Activated naive CD4-positive, alpha-beta T cell treated with anti-CD3 and anti-CD28 coated beads for 36 hours (primary cell): ENCODE measurements at regions not wholly inside any gene's neighbourhood (a gene's known extent, or its start where the extent isn't known, plus 50 kb on each side); places are given as distances from the start of the nearest gene placed in this dataset.
A peak's percentile ranks its signal among the peaks of the same experiment; 100 is the strongest.
"Not testable (repeated sequence)": the region's sequence is repeated elsewhere in the genome, so short reads cannot be mapped to it uniquely, and the experiment has no call there.

Experiments used
- CTCF ChIA-PET: fragments of 350-600 bp; sonication (Branson Sonifier 250); formaldehyde crosslinking; loops from one replicate; lab custom pipeline; 2021; ENCODE audit warnings: antibody characterized with exemption; lab: Charles Lee
- DNase-seq: peaks from one replicate; pipeline ENCODE4 v3.0.0-alpha.2; 2020
- H3K27ac Mint-ChIP-seq: one replicate; pipeline ENCODE4 v1.8.0; 2021; ENCODE audit warnings: mild to moderate bottlenecking, mixed read lengths
- H3K27me3 Mint-ChIP-seq: one replicate; pipeline ENCODE4 v1.8.0; 2021; ENCODE audit warnings: low read depth, mixed read lengths
- H3K36me3 Mint-ChIP-seq: one replicate; pipeline ENCODE4 v1.8.0; 2021; ENCODE audit warnings: low read depth, mixed read lengths
- H3K4me1 Mint-ChIP-seq: one replicate; pipeline ENCODE4 v1.8.0; 2021; ENCODE audit warnings: low read depth, mixed read lengths
- H3K4me3 Mint-ChIP-seq: one replicate; pipeline ENCODE4 v1.8.0; 2021; ENCODE audit warnings: mild to moderate bottlenecking, moderate library complexity, mixed read lengths
- H3K9me3 Mint-ChIP-seq: one replicate; pipeline ENCODE4 v1.8.0; 2021; ENCODE audit warnings: mixed read lengths
- intact Hi-C: fragments of 100-400 bp; cut with micrococcal nuclease; formaldehyde crosslinking; loops from one replicate; pipeline ENCODE4 v1.15.1; 2023

DNA sequence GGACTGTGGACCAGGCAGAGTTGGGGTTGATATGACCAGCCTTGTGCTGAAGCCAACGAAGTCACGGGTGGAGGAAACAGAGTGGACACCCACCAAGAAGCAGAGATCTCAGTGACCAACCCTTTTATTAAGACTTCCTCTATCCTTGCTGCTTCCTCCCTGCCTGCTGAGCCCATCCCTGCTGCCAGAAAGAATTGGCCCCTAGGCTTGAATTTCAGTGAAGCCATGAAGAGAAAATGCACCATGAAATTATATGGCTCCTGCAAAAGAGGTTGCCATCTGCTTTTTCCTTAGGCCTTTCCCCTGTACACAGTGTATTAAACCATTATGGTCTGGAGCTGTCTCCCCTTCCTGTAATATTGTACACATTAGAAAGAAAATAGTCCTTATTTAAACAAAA lies 246.7 kb downstream of the HS3ST3B1 start:
- H3K27ac Mint-ChIP-seq = no peak overlapping the region
- H3K27me3 Mint-ChIP-seq = no peaks in the 10 kb centered on the region
- DNase-seq = no peak
- peaks cover 2% of the 10 kb centered on the region for H3K36me3 Mint-ChIP-seq
- CTCF ChIA-PET = interaction anchor here (0.8 kb wide), 1 partner anchor 304 kb away, joined by 3 read pairs; no protein-coding TSS in a partner anchor
- peaks cover 7% of the 10 kb centered on the region for H3K4me1 Mint-ChIP-seq
- peaks cover 2% of the 10 kb centered on the region for H3K9me3 Mint-ChIP-seq
- no peak overlapping the region for H3K4me3 Mint-ChIP-seq
- intact Hi-C loops = no loop called here

- CTCF ChIA-PET = interaction anchor here (0.8 kb wide), 1 partner anchor 303 kb away, joined by 3 read pairs; no protein-coding TSS in a partner anchor
- Mint-ChIP-seq H3K27me3 (no peaks in the 10 kb centered on the region), H3K9me3 (peaks cover 2% of the 10 kb centered on the region), H3K27ac (no peak overlapping the region), H3K36me3 (peaks cover 2% of the 10 kb centered on the region), H3K4me3 (no peak overlapping the region), H3K4me1 (peaks cover 7% of the 10 kb centered on the region)
- intact Hi-C loops = no loop called here
- DNase-seq = no peak
Observed at GRCh38 chr17:14547016-14547415, 246.1 kb downstream of the HS3ST3B1 start.

DNA sequence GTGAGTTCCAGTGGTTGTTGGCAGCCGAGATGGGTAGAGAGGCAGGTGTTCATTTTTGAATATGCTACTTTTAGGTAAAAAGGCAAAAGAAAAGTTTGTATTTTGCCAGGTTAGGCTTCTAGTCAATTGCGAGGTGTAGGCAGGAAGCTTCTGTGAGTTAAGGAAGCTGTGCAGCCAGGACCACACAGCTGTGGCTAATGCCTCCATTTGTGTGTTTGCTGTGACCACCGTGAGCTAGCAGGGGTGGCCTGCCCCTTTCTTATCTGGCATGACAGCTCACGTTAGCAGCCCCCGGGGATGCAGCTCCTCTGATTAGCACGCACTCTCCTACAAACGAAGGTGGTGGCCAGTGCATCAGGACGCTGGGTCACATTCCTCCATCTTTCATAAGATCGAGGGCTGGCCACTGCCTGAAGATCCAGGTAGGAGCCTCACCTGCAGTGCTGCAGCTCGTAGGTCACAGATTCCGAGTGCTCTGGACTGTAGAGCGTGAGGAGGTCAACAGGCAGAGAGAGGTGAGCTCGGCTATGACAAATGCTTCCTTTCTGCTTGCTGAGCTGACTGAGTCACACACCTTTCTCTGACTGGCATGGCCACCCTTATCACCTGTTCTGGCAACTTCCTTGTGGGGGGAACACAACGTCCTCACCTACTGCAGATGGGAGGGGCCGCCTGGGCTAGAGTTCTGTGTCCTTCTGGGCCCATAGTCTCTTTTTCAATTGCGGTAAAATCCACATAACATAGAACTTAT lies 244.4 kb downstream of the HS3ST3B1 start:
- CTCF ChIA-PET = interaction anchor here (0.9 kb wide), 1 partner anchor 10 kb away, joined by 3 read pairs; no protein-coding TSS in a partner anchor
- Mint-ChIP-seq H3K4me3 (no peak overlapping the region), H3K4me1 (peaks cover 7% of the 10 kb centered on the region), H3K27ac (no peak overlapping the region), H3K27me3 (no peaks in the 10 kb centered on the region), H3K36me3 (peaks cover 2% of the 10 kb centered on the region), H3K9me3 (peaks cover 2% of the 10 kb centered on the region)
- intact Hi-C loops = no loop called here
- peak; percentile 5 for DNase-seq

DNA sequence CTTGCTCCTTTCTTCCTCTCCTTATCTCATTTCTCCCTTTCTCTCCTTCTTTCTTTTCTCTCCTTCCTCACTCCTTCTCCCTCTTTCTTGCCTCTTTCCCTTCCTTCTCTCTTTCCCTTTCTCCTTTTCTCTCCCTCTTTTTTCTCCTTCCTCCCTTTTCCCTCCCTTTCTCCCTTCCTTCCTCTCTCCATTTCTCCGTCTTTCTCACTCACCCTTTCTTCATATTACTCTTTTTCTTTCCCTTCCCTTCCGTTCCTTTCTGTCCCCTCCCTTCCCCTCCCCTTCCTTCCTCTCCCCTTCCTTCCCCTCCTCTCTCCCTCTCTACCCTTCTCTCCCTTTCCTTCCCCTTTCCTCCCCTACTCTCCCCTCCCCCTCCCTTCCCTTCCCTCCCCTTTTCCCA lies 240.8 kb downstream of the HS3ST3B1 start:
- H3K4me3 Mint-ChIP-seq = no peak overlapping the region
- peaks cover 2% of the 10 kb centered on the region for H3K9me3 Mint-ChIP-seq
- intact Hi-C loops = no loop called here
- H3K36me3 Mint-ChIP-seq = peaks cover 2% of the 10 kb centered on the region
- H3K27me3 Mint-ChIP-seq = no peaks in the 10 kb centered on the region
- no peak overlapping the region for H3K27ac Mint-ChIP-seq
- peaks cover 7% of the 10 kb centered on the region for H3K4me1 Mint-ChIP-seq
- no peak for DNase-seq
- CTCF ChIA-PET = no interaction called here

DNA sequence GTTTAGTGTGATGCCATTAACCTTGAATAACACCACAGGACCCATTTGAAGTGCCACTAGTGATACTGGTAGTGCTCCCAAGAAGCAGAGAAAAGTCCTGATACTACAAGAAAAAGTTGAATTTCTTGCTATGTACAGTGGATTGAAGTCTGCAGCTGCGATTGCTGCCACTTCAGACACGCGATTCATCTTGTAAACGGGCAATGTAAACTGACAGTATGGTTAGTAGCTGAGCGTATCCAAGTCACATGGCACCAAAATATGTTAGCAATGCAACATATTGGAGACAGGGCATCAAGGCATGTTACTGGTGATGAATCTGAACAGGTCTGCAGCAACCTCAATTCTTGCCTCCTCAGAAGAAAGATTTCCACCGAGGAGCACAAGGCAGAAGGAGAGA lies 238.9 kb downstream of the HS3ST3B1 start:
- DNase-seq = no peak
- H3K9me3 Mint-ChIP-seq = peaks cover 2% of the 10 kb centered on the region
- H3K27ac Mint-ChIP-seq = no peak overlapping the region

GRCh38 chr17:14532242-14532641 lies 231.4 kb downstream of the HS3ST3B1 start:
- DNase-seq, H3K27ac Mint-ChIP-seq, H3K4me1 Mint-ChIP-seq, H3K4me3 Mint-ChIP-seq, CTCF ChIA-PET, H3K36me3 Mint-ChIP-seq, H3K27me3 Mint-ChIP-seq, intact Hi-C loops: not testable (repeated sequence)
- peaks cover 31% of the 10 kb centered on the region for H3K9me3 Mint-ChIP-seq

More for the DNA sequence above, 238.9 kb downstream of the HS3ST3B1 start:
- H3K4me3 Mint-ChIP-seq = no peak overlapping the region
- no peaks in the 10 kb centered on the region for H3K4me1 Mint-ChIP-seq
- no peaks in the 10 kb centered on the region for H3K27me3 Mint-ChIP-seq
- CTCF ChIA-PET = no interaction called here
- intact Hi-C loops = no loop called here
- peaks cover 2% of the 10 kb centered on the region for H3K36me3 Mint-ChIP-seq

DNA sequence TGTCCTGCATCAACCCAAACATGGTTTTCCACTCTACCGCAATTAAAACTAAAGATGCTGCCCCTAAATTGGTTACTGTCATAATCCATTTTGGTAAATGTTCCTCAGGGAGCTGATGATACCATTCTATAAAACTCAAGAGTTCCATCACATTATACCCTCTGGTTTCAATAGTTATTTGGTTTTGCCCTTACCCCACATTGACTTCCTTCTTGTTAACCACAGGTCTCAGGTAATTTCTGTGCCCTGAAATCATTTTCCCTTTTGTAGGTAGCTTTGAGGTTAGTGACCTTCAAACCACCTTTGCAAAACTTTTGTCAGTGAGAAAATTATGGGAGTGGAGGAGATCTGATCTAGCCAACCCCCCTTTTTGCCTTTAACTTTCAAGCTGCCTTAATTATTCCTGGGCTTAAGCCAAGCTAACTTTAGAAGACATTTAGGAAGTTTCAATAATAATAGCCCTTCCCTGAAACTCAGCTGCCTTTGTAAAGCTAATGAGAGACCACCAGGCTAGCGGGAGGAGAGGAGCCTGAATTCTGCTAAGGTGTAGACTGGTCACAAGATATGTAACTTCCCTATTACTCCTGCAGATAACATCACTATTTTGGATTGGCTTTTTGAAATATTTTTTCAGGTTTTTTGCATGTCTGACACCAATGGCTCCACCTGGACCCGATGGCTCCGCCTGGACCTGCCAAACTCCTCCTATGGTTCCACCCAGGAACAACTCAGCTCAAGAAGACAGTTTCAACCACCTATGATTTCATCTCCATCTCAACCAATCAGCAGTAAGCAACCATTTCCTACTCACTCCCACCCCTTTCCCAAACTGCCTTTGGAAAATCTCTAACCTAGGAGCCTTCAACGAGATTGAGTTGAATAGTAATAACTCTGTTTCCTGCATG lies 224.9 kb downstream of the HS3ST3B1 start:
- H3K4me3 Mint-ChIP-seq = no peak overlapping the region
- H3K27me3 Mint-ChIP-seq = no peaks in the 10 kb centered on the region
- H3K9me3 Mint-ChIP-seq = peaks cover 3% of the 10 kb centered on the region
- no peak overlapping the region for H3K27ac Mint-ChIP-seq
- CTCF ChIA-PET = no interaction called here
- peaks cover 15% of the 10 kb centered on the region for H3K4me1 Mint-ChIP-seq
- intact Hi-C loops = no loop called here
- no peak for DNase-seq
- no peaks in the 10 kb centered on the region for H3K36me3 Mint-ChIP-seq

GRCh38 chr17:14522795-14523387 lies 222.0 kb downstream of the HS3ST3B1 start:
- H3K27me3 Mint-ChIP-seq = no peaks in the 10 kb centered on the region
- H3K9me3 Mint-ChIP-seq = no peaks in the 10 kb centered on the region
- CTCF ChIA-PET = no interaction called here
- H3K4me1 Mint-ChIP-seq = peaks cover 15% of the 10 kb centered on the region
- DNase-seq = no peak
- intact Hi-C loops = no loop called here
- H3K4me3 Mint-ChIP-seq = no peak overlapping the region
- H3K27ac Mint-ChIP-seq = no peak overlapping the region
- H3K36me3 Mint-ChIP-seq = no peaks in the 10 kb centered on the region

DNA sequence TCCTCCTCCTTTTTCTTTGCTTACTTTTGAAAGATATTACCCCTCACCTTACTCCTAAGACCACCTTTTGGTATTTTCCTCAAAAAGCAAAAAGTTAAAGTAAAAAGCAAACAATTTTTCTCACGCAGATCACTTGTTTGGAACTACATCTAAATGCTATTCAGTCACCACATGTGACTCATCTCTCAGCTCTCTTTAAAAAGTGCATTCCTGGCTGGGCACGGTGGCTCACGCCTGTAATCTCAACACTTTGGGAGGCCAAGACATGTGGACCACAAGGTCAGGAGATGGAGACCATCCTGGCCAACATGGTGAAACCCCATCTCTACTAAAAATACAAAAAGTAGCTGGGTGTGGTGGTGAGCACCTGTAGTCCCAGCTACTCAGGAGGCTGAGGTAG lies 218.0 kb downstream of the HS3ST3B1 start:
- H3K4me3 Mint-ChIP-seq, H3K9me3 Mint-ChIP-seq, intact Hi-C loops, DNase-seq, H3K27ac Mint-ChIP-seq, H3K4me1 Mint-ChIP-seq, H3K36me3 Mint-ChIP-seq, CTCF ChIA-PET, H3K27me3 Mint-ChIP-seq: not testable (repeated sequence)

DNA sequence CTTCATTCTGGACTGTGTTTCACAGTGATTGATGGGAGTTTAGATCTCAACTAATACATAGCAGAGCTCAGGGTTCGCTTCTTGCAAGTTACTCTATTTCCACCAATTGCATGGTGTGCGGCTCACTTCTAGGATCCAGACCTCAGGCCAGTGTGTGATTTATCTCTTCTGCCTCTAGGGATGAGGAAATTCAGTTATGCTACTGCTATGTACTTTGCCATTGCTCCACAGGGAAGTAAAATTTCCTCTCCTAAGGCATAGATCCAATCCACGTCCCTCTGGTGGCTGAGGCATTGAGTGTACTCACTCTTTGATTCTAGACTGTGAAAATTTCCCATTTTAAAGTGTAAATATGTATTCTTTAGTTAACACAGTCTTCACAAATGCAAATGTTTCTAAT lies 214.1 kb downstream of the HS3ST3B1 start:
- no peak for DNase-seq
- Mint-ChIP-seq H3K27me3 (no peaks in the 10 kb centered on the region), H3K4me1 (no peaks in the 10 kb centered on the region), H3K9me3 (no peaks in the 10 kb centered on the region), H3K36me3 (no peaks in the 10 kb centered on the region), H3K4me3 (no peak overlapping the region), H3K27ac (no peak overlapping the region)
- CTCF ChIA-PET = no interaction called here
- intact Hi-C loops = no loop called here

GRCh38 chr17:14513835-14514234 lies 213.0 kb downstream of the HS3ST3B1 start:
- H3K9me3 Mint-ChIP-seq = peaks cover 2% of the 10 kb centered on the region
- no peaks in the 10 kb centered on the region for H3K4me1 Mint-ChIP-seq
- H3K36me3 Mint-ChIP-seq = no peaks in the 10 kb centered on the region
- no peak overlapping the region for H3K4me3 Mint-ChIP-seq
- H3K27ac Mint-ChIP-seq = no peak overlapping the region
- no peak for DNase-seq
- intact Hi-C loops = no loop called here
- CTCF ChIA-PET = interaction anchor here (0.6 kb wide), 1 partner anchor 257 kb away, joined by 6 read pairs; no protein-coding TSS in a partner anchor
- no peaks in the 10 kb centered on the region for H3K27me3 Mint-ChIP-seq

GRCh38 chr17:14510136-14510535 lies 209.3 kb downstream of the HS3ST3B1 start:
- CTCF ChIA-PET = no interaction called here
- intact Hi-C loops = no loop called here

More at GRCh38 chr17:14510136-14510535, 209.3 kb downstream of the HS3ST3B1 start:
- no peak for DNase-seq
- H3K4me1 Mint-ChIP-seq = no peaks in the 10 kb centered on the region
- H3K36me3 Mint-ChIP-seq = no peaks in the 10 kb centered on the region
- H3K27me3 Mint-ChIP-seq = no peaks in the 10 kb centered on the region
- no peak overlapping the region for H3K27ac Mint-ChIP-seq
- no peak overlapping the region for H3K4me3 Mint-ChIP-seq
- peaks cover 2% of the 10 kb centered on the region for H3K9me3 Mint-ChIP-seq
